MM.1S (cell line): ENCODE measurements at regions not wholly inside any gene's neighbourhood (a gene's known extent, or its start where the extent isn't known, plus 50 kb on each side); places are given as distances from the start of the nearest gene placed in this dataset.

Experiments
- EZH2 ChIP-seq: fragments of 300-600 bp; sonication (generic); optimal IDR thresholded peaks from 2 replicates; pipeline ENCODE3; 2017; ENCODE audit warnings: low read depth, mild to moderate bottlenecking, antibody characterized with exemption, low read length, mixed read lengths
- TF ChIP-seq, protein P1 (sequence below): fragments of 300-600 bp; sonication (generic); IDR thresholded peaks from 2 replicates; pipeline ENCODE4 v1.5.1; 2016; ENCODE audit warnings: antibody characterized with exemption, low read length, mixed read lengths

DNA sequence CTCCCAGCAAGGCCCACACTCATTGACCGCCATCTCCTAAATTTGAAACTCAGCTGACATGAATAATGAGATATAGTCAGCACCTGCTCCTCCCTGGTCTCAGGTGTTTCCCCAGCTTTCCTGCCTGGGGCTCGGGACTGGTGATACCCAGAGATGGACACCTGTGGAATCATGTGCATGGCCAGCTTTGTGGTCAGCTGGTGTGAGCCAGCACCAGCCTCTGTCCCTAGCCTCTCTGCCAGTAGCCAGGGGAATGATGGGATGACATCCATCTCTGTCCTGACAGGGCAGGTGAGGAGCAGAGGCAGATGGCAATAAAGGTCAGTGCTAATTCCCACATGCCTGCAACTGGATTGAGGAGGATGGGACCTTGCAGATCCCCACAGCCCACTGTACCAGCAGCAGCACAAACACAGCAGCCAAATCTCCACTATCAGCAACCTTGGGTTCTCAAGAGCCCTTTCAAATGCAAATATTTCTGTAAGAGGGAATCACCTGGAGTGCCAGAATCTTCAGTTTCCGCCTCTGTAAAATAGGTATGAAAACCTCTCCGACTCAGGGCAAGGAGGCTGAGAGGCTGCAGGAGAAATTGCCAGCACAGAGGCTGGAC, 329.2 kb upstream of the ZMIZ1 start:
- TF ChIP-seq, protein P1, sequence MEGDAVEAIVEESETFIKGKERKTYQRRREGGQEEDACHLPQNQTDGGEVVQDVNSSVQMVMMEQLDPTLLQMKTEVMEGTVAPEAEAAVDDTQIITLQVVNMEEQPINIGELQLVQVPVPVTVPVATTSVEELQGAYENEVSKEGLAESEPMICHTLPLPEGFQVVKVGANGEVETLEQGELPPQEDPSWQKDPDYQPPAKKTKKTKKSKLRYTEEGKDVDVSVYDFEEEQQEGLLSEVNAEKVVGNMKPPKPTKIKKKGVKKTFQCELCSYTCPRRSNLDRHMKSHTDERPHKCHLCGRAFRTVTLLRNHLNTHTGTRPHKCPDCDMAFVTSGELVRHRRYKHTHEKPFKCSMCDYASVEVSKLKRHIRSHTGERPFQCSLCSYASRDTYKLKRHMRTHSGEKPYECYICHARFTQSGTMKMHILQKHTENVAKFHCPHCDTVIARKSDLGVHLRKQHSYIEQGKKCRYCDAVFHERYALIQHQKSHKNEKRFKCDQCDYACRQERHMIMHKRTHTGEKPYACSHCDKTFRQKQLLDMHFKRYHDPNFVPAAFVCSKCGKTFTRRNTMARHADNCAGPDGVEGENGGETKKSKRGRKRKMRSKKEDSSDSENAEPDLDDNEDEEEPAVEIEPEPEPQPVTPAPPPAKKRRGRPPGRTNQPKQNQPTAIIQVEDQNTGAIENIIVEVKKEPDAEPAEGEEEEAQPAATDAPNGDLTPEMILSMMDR = no peak
- no peak for TF ChIP-seq EZH2
